ENCODE measurements at regions not wholly inside any gene's neighbourhood (a gene's known extent, or its start where the extent isn't known, plus 50 kb on each side); places are given as distances from the start of the nearest gene placed in this dataset.
"Not testable (repeated sequence)": the region's sequence is repeated elsewhere in the genome, so short reads cannot be mapped to it uniquely, and the experiment has no call there.

GRCh38 chr9:1554081-1555035, 460.8 kb upstream of the SMARCA2 start:
- ChIA-PET CTCF (interaction anchor here (0.8 kb wide), 1 partner anchor 9 kb away, joined by 4 read pairs; no protein-coding TSS in a partner anchor), POLR2A (no interaction called here)
- no peak for TF ChIP-seq ELK1 (IDR thresholded peaks at IDR 0.05; ENCODE audit: low read depth, low read length)
- no peak for TF ChIP-seq KDM1A (IDR thresholded peaks at IDR 0.05; ENCODE audit: low read depth)
- no peak for TF ChIP-seq HEYL (CRISPR knock-in tag; IDR thresholded peaks at IDR 0.05)
- no peak for TF ChIP-seq CBX8 (IDR thresholded peaks at IDR 0.05)
- TF ChIP-seq BHLHE40 (IDR thresholded peaks at IDR 0.05; ENCODE audit: low read depth, low read length), result no peak
- TF ChIP-seq MAFK (IDR thresholded peaks at IDR 0.05; ENCODE audit: partially characterized antibody), result no peak
- no peaks in the 10 kb centered on the region for H3K4me1 ChIP-seq
- ATAC-seq (no peak), DNase-seq (ENCODE audit: low read depth in 1 of 2, low spot score in 1 of 2) (no peak), FAIRE-seq (no peak)
- H3K4me3 ChIP-seq, result no peak overlapping the region
- no peak overlapping the region for H3K4me2 ChIP-seq
- H3K27ac ChIP-seq, result no peak overlapping the region
- 2% methylated on average over 5 of the region's 5 CpGs for WGBS (ENCODE audit: missing lambda C conversion rate)
- no peaks in the 10 kb centered on the region for H3K9me3 ChIP-seq

- ATAC-seq, result not testable (repeated sequence)
These were observed 456.5 kb upstream of the SMARCA2 start for GRCh38 chr9:1558666-1559065.

GRCh38 chr9:1575939-1576338, 439.2 kb upstream of the SMARCA2 start:
- CTCF ChIA-PET, result no interaction called here
- Histone ChIP-seq H3K4me2 (no peak overlapping the region), H3K4me1 (no peaks in the 10 kb centered on the region), H3K4me3 (no peak overlapping the region), H3K27ac (no peak overlapping the region), H3K9me3 (no peaks in the 10 kb centered on the region; the same call in 2 of the 3 replicates)
- DNase-seq (ENCODE audit: low read depth in 1 of 2, low spot score in 1 of 2) (no peak), ATAC-seq (no peak), FAIRE-seq (no peak)
- 0% methylated on average over 1 of the region's 1 CpG for WGBS (ENCODE audit: missing lambda C conversion rate)
- TF ChIP-seq ZSCAN20 (CRISPR knock-in tag; IDR thresholded peaks at IDR 0.05) (no peak), NR3C1 (IDR thresholded peaks at IDR 0.05) (no peak), PBX3 (IDR thresholded peaks at IDR 0.05) (no peak), MAZ (IDR thresholded peaks at IDR 0.05; ENCODE audit: borderline replicate concordance, low read depth, low read length) (no peak), TP53 (CRISPR knock-in tag; IDR thresholded peaks at IDR 0.05) (no peak), EHMT2 (IDR thresholded peaks at IDR 0.05; ENCODE audit: low read depth) (no peak), HOXB13 (CRISPR knock-in tag; IDR thresholded peaks at IDR 0.05; ENCODE audit: low read depth) (no peak), SMC3 (IDR thresholded peaks at IDR 0.05) (no peak)
- POLR2A ChIA-PET, result no interaction called here

More at GRCh38 chr9:1558666-1559065, 456.5 kb upstream of the SMARCA2 start:
- H3K27ac ChIP-seq; DNase-seq (ENCODE audit: low read depth in 1 of 2, low spot score in 1 of 2); FAIRE-seq; H3K4me1 ChIP-seq; POLR2A ChIA-PET; CTCF ChIA-PET; H3K4me2 ChIP-seq; H3K9me3 ChIP-seq; H3K4me3 ChIP-seq: not testable (repeated sequence)
- 5% methylated on average over 8 of the region's 10 CpGs for WGBS (ENCODE audit: missing lambda C conversion rate)

- CTCF ChIA-PET, result no interaction called here
- no peaks in the 10 kb centered on the region for H3K4me1 ChIP-seq
- POLR2A ChIA-PET, result no interaction called here
These were observed 434.9 kb upstream of the SMARCA2 start for GRCh38 chr9:1580215-1580614.

More at GRCh38 chr9:1580215-1580614, 434.9 kb upstream of the SMARCA2 start:
- Histone ChIP-seq H3K4me3 (no peak overlapping the region), H3K27ac (no peak overlapping the region), H3K9me3 (no peaks in the 10 kb centered on the region; the same call in 2 of the 3 replicates), H3K4me2 (no peak overlapping the region)
- DNase-seq (ENCODE audit: low read depth in 1 of 2, low spot score in 1 of 2), result no peak
- no peak for ATAC-seq
- FAIRE-seq, result no peak
- no peak for TF ChIP-seq RFX5 (IDR thresholded peaks at IDR 0.05)
- TF ChIP-seq RARB (CRISPR knock-in tag; IDR thresholded peaks at IDR 0.05), result no peak
- no peak for TF ChIP-seq JUN (IDR thresholded peaks at IDR 0.05)
- no peak for TF ChIP-seq HEYL (CRISPR knock-in tag; IDR thresholded peaks at IDR 0.05)
- TF ChIP-seq CTCF (IDR thresholded peaks at IDR 0.05), result no peak

Data from A549 (cell line).